Activated T-helper 17 cell treated with anti-CD3 and anti-CD28 coated beads, Interleukin-2, amount 50 U/mL, for 72 hours (primary cell): ENCODE measurements at regions not wholly inside any gene's neighbourhood (a gene's known extent, or its start where the extent isn't known, plus 50 kb on each side); places are given as distances from the start of the nearest gene placed in this dataset.

ENCODE experiments used
- ATAC-seq: fragments of 150-1000 bp; cut with Tn5 transposase; replicated peaks from 2 replicates; pipeline ENCODE4 v1.10.0; 2021; ENCODE audit warnings: mild to moderate bottlenecking, moderate library complexity
- H3K27ac Mint-ChIP-seq: one replicate; pipeline ENCODE4 v1.8.0; 2022; ENCODE audit warnings: mixed read lengths
- H3K27me3 Mint-ChIP-seq: one replicate; pipeline ENCODE4 v1.8.0; 2022; ENCODE audit warnings: mixed read lengths
- H3K36me3 Mint-ChIP-seq: one replicate; pipeline ENCODE4 v1.8.0; 2022; ENCODE audit warnings: low read depth, mild to moderate bottlenecking, mixed read lengths
- H3K4me1 Mint-ChIP-seq: one replicate; pipeline ENCODE4 v1.8.0; 2022; ENCODE audit warnings: mixed read lengths
- H3K4me3 Mint-ChIP-seq: one replicate; pipeline ENCODE4 v1.8.0; 2022; ENCODE audit warnings: mild to moderate bottlenecking, mixed read lengths
- H3K9me3 Mint-ChIP-seq: one replicate; pipeline ENCODE4 v1.8.0; 2022; ENCODE audit warnings: mixed read lengths

DNA sequence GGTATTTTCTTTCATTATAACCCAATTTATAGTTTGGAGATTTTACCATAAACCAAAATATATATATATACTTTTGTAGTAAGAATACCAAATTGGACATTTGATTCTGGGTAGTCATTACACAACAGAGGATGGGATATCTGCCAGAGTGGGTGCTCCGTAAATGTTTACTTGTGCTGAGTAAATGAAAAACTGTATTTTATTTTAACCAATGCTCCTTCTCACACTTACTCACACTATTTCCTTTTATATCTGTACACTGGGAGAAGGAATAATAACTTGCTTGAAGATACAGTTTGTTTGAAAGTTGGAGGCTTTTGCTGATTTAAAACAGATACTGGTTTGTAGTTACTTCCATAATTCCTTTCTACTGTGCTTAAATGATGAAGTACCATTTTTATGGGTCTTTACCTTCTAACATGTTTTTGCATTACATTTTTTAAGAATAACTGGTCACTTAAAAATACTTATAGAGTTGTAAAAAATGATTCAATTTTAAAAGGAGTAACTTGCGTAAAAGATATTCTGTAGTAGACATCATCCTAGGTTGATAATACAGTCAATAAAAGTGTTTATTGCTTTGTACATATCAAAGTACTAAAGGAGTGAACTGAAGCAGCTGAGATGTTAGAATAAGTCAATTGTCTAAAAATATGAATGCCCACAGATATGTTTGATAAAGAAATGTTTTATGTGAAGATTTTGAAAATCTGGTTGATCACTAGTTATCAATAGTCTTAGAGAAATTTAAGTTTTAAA lies 411.7 kb downstream of the UTRN start:
- Mint-ChIP-seq H3K4me3 (no peak overlapping the region), H3K27me3 (no peaks in the 10 kb centered on the region), H3K9me3 (peaks cover 3% of the 10 kb centered on the region), H3K4me1 (peaks cover 15% of the 10 kb centered on the region), H3K27ac (no peak overlapping the region), H3K36me3 (peaks cover 22% of the 10 kb centered on the region)
- ATAC-seq: no peak

- Mint-ChIP-seq H3K27me3 (no peaks in the 10 kb centered on the region), H3K36me3 (peaks cover 22% of the 10 kb centered on the region), H3K9me3 (no peaks in the 10 kb centered on the region), H3K4me1 (peaks cover 15% of the 10 kb centered on the region), H3K4me3 (no peak overlapping the region), H3K27ac (no peak overlapping the region)
- ATAC-seq: no peak
Observed at GRCh38 chr6:144697369-144697760, 412.2 kb downstream of the UTRN start.

DNA sequence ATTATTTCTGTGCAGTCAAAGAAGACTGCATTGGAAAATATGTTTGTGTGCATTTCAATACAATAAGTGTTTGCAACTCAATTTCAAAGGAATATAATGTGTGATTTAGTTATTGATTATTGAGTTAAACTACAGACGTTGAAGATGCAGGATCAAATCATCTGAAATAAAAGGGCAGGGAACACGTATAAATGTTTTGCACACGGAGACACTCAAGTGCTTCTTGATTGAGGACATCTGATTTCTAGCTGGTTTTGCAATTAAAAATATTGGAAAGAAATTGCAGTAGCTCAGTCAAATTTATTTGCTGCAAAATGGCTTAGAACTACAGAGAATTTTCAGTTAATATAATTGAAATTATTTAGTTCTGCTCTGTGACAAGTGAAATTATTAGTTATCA lies 412.7 kb downstream of the UTRN start:
- Mint-ChIP-seq H3K27me3 (no peaks in the 10 kb centered on the region), H3K36me3 (peaks cover 22% of the 10 kb centered on the region), H3K9me3 (no peaks in the 10 kb centered on the region), H3K4me3 (no peak overlapping the region), H3K27ac (no peak overlapping the region), H3K4me1 (peaks cover 15% of the 10 kb centered on the region)
- no peak for ATAC-seq

DNA sequence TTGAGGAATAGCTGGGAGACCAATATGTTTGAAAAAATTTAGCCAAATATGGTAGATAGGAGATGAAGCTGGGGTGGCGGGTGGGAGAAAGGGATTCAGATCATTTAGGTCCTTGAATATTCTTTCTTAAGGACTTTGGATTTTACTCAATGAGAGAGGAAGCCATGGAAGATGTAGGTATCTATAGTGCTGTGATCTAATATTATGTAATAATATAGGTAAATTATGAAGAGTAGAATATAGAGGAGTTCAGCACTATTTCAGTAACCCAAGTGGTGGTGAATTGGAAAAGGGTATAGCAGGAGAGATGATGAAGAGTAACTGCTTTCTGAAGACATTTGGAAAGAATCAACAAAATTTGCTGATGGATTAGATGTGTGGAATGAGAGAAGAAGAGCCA lies 417.6 kb downstream of the UTRN start:
- no peaks in the 10 kb centered on the region for H3K27me3 Mint-ChIP-seq
- no peak overlapping the region for H3K27ac Mint-ChIP-seq
- ATAC-seq: no peak
- H3K4me1 Mint-ChIP-seq: no peaks in the 10 kb centered on the region
- H3K36me3 Mint-ChIP-seq: peaks cover 29% of the 10 kb centered on the region
- no peak overlapping the region for H3K4me3 Mint-ChIP-seq
- H3K9me3 Mint-ChIP-seq: no peaks in the 10 kb centered on the region

- Mint-ChIP-seq H3K36me3 (peaks cover 9% of the 10 kb centered on the region), H3K4me3 (no peak overlapping the region), H3K9me3 (no peaks in the 10 kb centered on the region), H3K27ac (no peak overlapping the region), H3K27me3 (no peaks in the 10 kb centered on the region), H3K4me1 (peaks cover 7% of the 10 kb centered on the region)
- ATAC-seq: no peak
Observed at GRCh38 chr6:144710207-144710606, 425.1 kb downstream of the UTRN start.

- Mint-ChIP-seq H3K4me3 (no peak overlapping the region), H3K4me1 (peaks cover 12% of the 10 kb centered on the region), H3K36me3 (peaks cover 8% of the 10 kb centered on the region), H3K27ac (no peak overlapping the region), H3K27me3 (no peaks in the 10 kb centered on the region), H3K9me3 (no peaks in the 10 kb centered on the region)
- ATAC-seq: no peak
Observed at GRCh38 chr6:144711661-144712060, 426.5 kb downstream of the UTRN start.

- Mint-ChIP-seq H3K9me3 (no peaks in the 10 kb centered on the region), H3K4me1 (peaks cover 12% of the 10 kb centered on the region), H3K27me3 (no peaks in the 10 kb centered on the region), H3K4me3 (no peak overlapping the region), H3K36me3 (peaks cover 8% of the 10 kb centered on the region), H3K27ac (no peak overlapping the region)
- ATAC-seq: no peak
Observed at GRCh38 chr6:144712541-144712940, 427.4 kb downstream of the UTRN start.

GRCh38 chr6:144714021-144714712 lies 429.0 kb downstream of the UTRN start:
- H3K36me3 Mint-ChIP-seq: peaks cover 14% of the 10 kb centered on the region
- no peaks in the 10 kb centered on the region for H3K9me3 Mint-ChIP-seq
- no peaks in the 10 kb centered on the region for H3K27me3 Mint-ChIP-seq
- H3K4me1 Mint-ChIP-seq: peaks cover 12% of the 10 kb centered on the region
- ATAC-seq: no peak
- no peak overlapping the region for H3K27ac Mint-ChIP-seq
- H3K4me3 Mint-ChIP-seq: no peak overlapping the region

DNA sequence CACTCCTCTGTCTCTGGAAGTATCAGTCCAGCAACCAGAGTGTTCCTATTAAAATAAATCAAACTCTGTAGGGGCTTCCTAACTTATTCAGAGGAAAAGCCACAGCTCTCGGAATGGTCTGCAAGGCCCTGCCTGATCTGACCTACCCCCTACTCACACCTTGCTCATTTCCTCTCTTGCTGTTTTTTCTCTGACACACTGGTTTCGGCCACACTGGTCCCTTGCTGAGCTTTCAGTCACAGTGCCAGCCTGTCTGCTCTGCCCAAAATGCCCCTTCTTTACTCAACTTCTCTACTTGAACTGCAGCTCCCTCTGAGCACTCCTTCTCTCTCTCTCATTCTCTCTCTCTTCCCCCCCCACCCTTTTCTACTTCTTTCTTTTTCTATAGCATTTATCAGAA lies 430.2 kb downstream of the UTRN start:
- no peaks in the 10 kb centered on the region for H3K27me3 Mint-ChIP-seq
- H3K9me3 Mint-ChIP-seq: no peaks in the 10 kb centered on the region
- peaks cover 23% of the 10 kb centered on the region for H3K36me3 Mint-ChIP-seq
- H3K4me3 Mint-ChIP-seq: no peak overlapping the region
- H3K4me1 Mint-ChIP-seq: peaks cover 12% of the 10 kb centered on the region
- H3K27ac Mint-ChIP-seq: peak overlapping the region; percentile 34
- peak; percentile 94 for ATAC-seq

GRCh38 chr6:144718431-144718830 lies 433.3 kb downstream of the UTRN start:
- H3K9me3 Mint-ChIP-seq: no peaks in the 10 kb centered on the region
- no peak overlapping the region for H3K27ac Mint-ChIP-seq
- H3K4me1 Mint-ChIP-seq: peaks cover 19% of the 10 kb centered on the region
- no peaks in the 10 kb centered on the region for H3K27me3 Mint-ChIP-seq
- peak; percentile 85 for ATAC-seq
- H3K36me3 Mint-ChIP-seq: peaks cover 29% of the 10 kb centered on the region
- H3K4me3 Mint-ChIP-seq: no peak overlapping the region

DNA sequence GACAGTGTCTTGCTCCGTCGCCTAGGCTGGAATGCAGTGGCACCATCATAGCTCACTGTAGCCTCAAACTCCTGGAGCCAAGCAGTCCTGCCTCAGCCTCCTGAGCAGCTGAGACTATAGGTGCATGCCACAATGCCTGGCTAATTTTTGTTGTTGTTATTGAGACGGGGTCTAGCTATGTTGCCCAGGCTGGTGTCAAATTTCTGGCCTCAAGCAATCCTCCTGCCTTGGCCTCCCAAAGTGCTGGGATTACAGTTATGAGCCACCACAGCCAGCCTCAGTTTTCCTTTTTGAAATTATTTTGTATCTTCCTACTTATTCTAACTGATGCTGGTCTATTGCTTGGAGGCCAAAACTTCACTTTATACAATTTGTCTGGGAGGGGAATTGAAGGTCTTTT lies 436.1 kb downstream of the UTRN start:
- peaks cover 29% of the 10 kb centered on the region for H3K36me3 Mint-ChIP-seq
- no peak overlapping the region for H3K27ac Mint-ChIP-seq
- no peaks in the 10 kb centered on the region for H3K27me3 Mint-ChIP-seq
- H3K9me3 Mint-ChIP-seq: no peaks in the 10 kb centered on the region
- no peak overlapping the region for H3K4me3 Mint-ChIP-seq
- no peak for ATAC-seq
- H3K4me1 Mint-ChIP-seq: peaks cover 7% of the 10 kb centered on the region

DNA sequence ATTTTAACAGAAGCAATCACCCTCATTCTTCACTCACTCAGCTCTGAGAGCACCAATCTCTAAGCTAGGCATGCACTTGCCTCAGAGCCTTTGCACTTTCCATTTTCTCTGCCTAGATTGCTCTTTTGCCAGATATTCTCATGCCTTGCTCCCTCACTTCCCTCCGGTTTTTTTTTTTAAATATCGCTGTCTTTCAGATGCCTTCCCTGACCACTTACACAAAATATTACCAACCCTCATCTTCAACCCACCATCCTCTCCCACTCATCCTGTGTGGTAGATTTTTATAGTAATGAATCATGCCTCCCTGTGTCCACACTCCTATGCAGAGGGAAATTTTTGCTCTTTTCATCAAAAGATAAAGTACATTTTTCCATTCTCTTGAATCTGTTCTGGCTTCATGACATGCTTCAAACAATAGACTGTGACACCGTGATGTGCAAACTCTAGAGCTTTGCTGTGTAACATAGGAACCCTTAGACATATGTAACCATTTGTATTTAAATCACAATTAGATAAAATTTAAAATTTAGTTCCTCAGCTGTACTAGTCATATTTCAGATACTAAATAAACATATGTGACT lies 437.1 kb downstream of the UTRN start:
- H3K27ac Mint-ChIP-seq: peak overlapping the region; percentile 11
- peak; percentile 36 for ATAC-seq
- no peak overlapping the region for H3K4me3 Mint-ChIP-seq
- H3K9me3 Mint-ChIP-seq: no peaks in the 10 kb centered on the region
- no peaks in the 10 kb centered on the region for H3K27me3 Mint-ChIP-seq
- peaks cover 10% of the 10 kb centered on the region for H3K4me1 Mint-ChIP-seq
- peaks cover 29% of the 10 kb centered on the region for H3K36me3 Mint-ChIP-seq

DNA sequence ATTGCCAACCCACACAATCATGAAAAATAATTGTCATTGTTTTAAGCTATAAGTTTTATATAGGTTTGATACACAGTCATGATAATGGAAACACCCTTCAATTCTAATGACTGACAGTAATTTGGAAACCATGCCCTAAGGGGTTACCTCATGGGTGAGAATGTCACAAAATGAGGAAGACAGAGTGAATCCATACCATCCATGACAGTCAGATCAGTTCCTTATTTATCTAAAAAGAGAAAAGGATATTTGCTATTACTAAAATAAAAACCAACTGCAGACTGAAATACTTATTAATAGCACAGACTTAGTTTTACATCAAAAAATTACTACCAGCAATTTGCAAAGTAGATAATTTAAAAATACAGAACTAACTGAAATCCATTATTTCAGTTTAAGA lies 437.8 kb downstream of the UTRN start:
- Mint-ChIP-seq H3K4me3 (no peak overlapping the region), H3K4me1 (peaks cover 12% of the 10 kb centered on the region), H3K36me3 (peaks cover 27% of the 10 kb centered on the region), H3K27ac (no peak overlapping the region), H3K9me3 (no peaks in the 10 kb centered on the region), H3K27me3 (no peaks in the 10 kb centered on the region)
- ATAC-seq: no peak

DNA sequence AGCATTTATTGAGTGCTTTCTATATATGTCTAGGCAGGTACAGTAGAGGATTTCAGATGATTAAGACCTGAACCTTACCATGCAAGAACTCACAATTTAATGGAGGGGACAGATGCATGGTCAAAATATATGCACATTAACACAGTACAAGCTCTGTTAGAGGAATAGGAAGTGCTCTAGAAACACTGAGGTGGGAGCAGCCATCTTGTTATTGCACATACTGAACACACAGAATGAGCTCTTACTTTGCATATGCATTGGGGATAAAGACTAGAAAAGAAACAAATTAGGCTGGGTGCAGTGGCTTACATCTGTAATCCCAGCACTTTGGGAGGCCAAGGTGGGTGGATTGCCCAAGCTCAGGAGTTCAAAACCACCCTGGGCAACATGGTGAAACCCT lies 438.3 kb downstream of the UTRN start:
- Mint-ChIP-seq H3K27me3 (no peaks in the 10 kb centered on the region), H3K4me3 (no peak overlapping the region), H3K4me1 (peaks cover 12% of the 10 kb centered on the region), H3K36me3 (peaks cover 22% of the 10 kb centered on the region), H3K9me3 (no peaks in the 10 kb centered on the region), H3K27ac (no peak overlapping the region)
- ATAC-seq: no peak

DNA sequence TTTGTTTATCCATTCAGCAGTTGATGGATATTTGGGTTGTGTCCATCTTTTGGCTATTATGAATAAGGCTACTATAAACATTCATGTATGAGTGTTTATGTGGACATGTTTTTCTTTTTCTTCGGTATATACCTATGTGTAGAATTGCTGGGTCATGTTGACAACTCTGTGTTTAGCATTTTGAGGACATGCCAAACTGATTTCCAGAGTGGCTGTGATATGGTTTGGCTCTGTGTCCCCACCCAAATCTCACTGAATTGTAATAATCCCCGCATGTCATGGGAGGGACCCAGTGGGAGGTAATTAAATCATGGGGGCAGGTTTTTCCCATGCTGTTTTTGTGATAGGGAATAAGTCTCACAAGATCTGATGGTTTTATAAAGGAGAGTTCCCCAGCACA lies 439.7 kb downstream of the UTRN start:
- Mint-ChIP-seq H3K27ac (no peak overlapping the region), H3K4me3 (no peak overlapping the region), H3K9me3 (no peaks in the 10 kb centered on the region), H3K36me3 (peaks cover 10% of the 10 kb centered on the region), H3K27me3 (no peaks in the 10 kb centered on the region), H3K4me1 (peaks cover 15% of the 10 kb centered on the region)
- no peak for ATAC-seq
